ENCODE measurements at regions not wholly inside any gene's neighbourhood (a gene's known extent, or its start where the extent isn't known, plus 50 kb on each side); places are given as distances from the start of the nearest gene placed in this dataset.

GRCh38 chr2:106646605-106647004, 159.4 kb downstream of the CD8B2 start:
- no peak for TF ChIP-seq CTCF (IDR thresholded peaks at IDR 0.05; ENCODE audit: borderline replicate concordance, insufficient read depth, low read depth, low read length)
- H3K4me3 ChIP-seq (ENCODE audit: low read depth, low read length) = no peak overlapping the region

DNA sequence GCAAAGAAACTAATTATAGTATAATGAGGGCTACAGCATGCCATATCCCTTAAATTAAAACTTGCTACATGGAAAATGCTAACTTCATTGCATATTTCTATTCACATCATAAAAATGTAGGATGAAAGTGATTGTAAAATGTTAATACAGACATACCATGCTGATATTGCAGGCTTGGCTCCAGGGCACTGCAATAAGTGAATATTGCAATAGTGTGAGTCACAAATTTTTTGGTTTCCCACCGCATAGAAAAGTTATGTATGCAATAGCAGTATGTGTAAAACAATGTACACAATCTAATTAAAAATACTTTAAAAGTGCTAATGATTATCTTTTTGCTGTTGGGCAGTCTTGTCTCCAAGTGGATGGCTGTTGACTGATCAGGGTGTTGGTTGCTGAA, 162.1 kb downstream of the CD8B2 start:
- no peak overlapping the region for H3K4me3 ChIP-seq (ENCODE audit: low read depth, low read length)
- no peak for TF ChIP-seq CTCF (IDR thresholded peaks at IDR 0.05; ENCODE audit: borderline replicate concordance, insufficient read depth, low read depth, low read length)

GRCh38 chr2:106653465-106653864, 166.3 kb downstream of the CD8B2 start:
- TF ChIP-seq CTCF (IDR thresholded peaks at IDR 0.05; ENCODE audit: borderline replicate concordance, insufficient read depth, low read depth, low read length) = no peak
- no peak overlapping the region for H3K4me3 ChIP-seq (ENCODE audit: low read depth, low read length)

- no peak overlapping the region for H3K4me3 ChIP-seq (ENCODE audit: low read depth, low read length)
Observed at GRCh38 chr2:106658616-106659015, 171.5 kb downstream of the CD8B2 start.

DNA sequence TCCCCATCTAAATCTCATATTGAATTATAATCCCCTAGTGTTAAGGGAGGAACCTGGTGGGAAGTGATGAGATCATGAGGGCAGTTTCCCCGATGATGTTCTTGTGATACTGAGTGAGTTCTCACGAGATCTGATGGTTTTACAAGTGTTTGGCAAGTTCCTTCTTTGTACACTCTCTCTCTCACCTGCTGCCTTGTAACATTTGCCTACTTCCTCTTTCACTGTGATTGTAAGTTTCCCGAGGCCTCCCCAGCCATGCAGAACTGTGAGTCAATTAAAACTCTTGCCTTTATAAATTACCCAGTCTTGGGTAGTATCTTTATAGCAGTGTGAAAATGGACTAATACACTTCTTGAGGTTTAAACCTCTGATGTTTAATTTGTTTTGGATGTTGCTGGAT, 177.5 kb downstream of the CD8B2 start:
- TF ChIP-seq CTCF (IDR thresholded peaks at IDR 0.05; ENCODE audit: borderline replicate concordance, insufficient read depth, low read depth, low read length) = no peak
- no peak overlapping the region for H3K4me3 ChIP-seq (ENCODE audit: low read depth, low read length)

More at GRCh38 chr2:106658616-106659015, 171.5 kb downstream of the CD8B2 start:
- TF ChIP-seq CTCF (IDR thresholded peaks at IDR 0.05; ENCODE audit: borderline replicate concordance, insufficient read depth, low read depth, low read length) = no peak

DNA sequence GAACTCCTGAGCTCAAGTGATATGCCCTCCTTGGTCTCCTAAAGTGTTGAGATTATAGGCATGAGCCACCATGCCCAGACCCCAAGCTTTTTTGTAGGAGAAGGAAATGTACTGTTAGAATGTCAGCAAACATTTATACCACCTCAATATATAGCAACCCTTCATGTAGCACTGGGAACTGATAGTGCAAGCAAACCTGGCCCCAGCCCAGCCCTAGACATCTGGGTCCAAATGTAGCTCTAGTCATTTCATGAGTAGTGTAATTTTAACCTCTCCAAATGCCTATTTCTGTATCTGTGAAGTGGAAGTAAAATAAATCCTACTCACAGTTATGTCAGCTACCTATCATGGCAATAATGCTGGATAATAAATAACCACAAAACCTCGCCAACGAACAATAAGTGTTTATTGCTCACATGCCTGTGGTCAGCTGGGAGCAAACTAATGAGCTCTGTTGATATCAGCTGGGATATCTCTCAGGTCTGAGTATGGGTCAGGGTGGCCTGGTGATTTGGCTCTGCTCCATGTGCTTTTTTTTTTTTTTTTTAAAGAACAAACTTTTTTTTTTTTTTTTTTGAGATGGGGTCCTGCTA, 180.4 kb downstream of the CD8B2 start:
- no peak overlapping the region for H3K4me3 ChIP-seq (ENCODE audit: low read depth, low read length)
- TF ChIP-seq CTCF (IDR thresholded peaks at IDR 0.05; ENCODE audit: borderline replicate concordance, insufficient read depth, low read depth, low read length) = no peak

- no peak overlapping the region for H3K4me3 ChIP-seq (ENCODE audit: low read depth, low read length)
- 0 out of 2 replicates have a peak, but pooled peaks have one; percentile 10 for TF ChIP-seq CTCF (IDR thresholded peaks at IDR 0.05; ENCODE audit: borderline replicate concordance, insufficient read depth, low read depth, low read length)
Observed at GRCh38 chr2:106685180-106685897, 198.2 kb downstream of the CD8B2 start.

Measured in GM12875 (cell line).